IMR-90 (cell line): ENCODE measurements at regions not wholly inside any gene's neighbourhood (a gene's known extent, or its start where the extent isn't known, plus 50 kb on each side); places are given as distances from the start of the nearest gene placed in this dataset.

Source experiments
- ATAC-seq: fragments of 200-7000 bp; cut with Tn5 transposase; 2 replicates; pipeline ENCODE4 v1.9.1; 2020; ENCODE audit warnings: low read depth, mild to moderate bottlenecking, moderate library complexity
- BruUV-seq: library from RNA; stranded (reverse); fragments of 400-500 nt; replicated peaks from 2 replicates; lab custom pipeline; 2021; lab: Mats Ljungman, UMichigan
- CTCF ChIA-PET: fragments of 300-600 bp; formaldehyde crosslinking; extraction: SDS; loops from one replicate; lab custom pipeline; 2021; ENCODE audit warnings: antibody characterized with exemption; lab: Yijun Ruan, JAX
- POLR2A ChIA-PET: fragments of 300-600 bp; sonication (Branson Sonifier 250); formaldehyde crosslinking; loops from one replicate; lab custom pipeline; 2022; ENCODE audit warnings: antibody characterized with exemption; ENCODE audit not compliant: unreplicated experiment; lab: Charles Lee
- DNase-seq: peaks from one replicate; pipeline ENCODE4 v3.0.0; 2013
- H2AFZ ChIP-seq: replicated peaks from 2 replicates; pipeline ENCODE3; 2013; ENCODE audit warnings: low read length, mild to moderate bottlenecking; ENCODE audit not compliant: poor library complexity
- H2AK5ac ChIP-seq: 2 replicates; pipeline ENCODE4 v1.6.1; 2013; ENCODE audit warnings: low read depth, low read length, inconsistent platforms
- H2AK9ac ChIP-seq: replicated peaks from 2 replicates; pipeline ENCODE3; 2013; ENCODE audit warnings: mild to moderate bottlenecking, low read depth, low read length, moderate library complexity; ENCODE audit not compliant: poor library complexity
- H2BK120ac ChIP-seq: 2 replicates; pipeline ENCODE4 v1.6.1; 2013; ENCODE audit warnings: low read depth, low read length, inconsistent platforms
- H2BK15ac ChIP-seq: 3 replicates; pipeline ENCODE4 v1.6.1; 2013; ENCODE audit warnings: low read depth, low read length, inconsistent platforms
- H2BK20ac ChIP-seq: 2 replicates; pipeline ENCODE4 v1.6.1; 2013; ENCODE audit warnings: low read depth, mild to moderate bottlenecking, inconsistent platforms, low read length, moderate library complexity
- H2BK5ac ChIP-seq: 2 replicates; pipeline ENCODE4 v1.6.1; 2013; ENCODE audit warnings: mild to moderate bottlenecking, low read depth, low read length, inconsistent platforms; ENCODE audit not compliant: poor library complexity, severe bottlenecking
- H3K14ac ChIP-seq: replicated peaks from 2 replicates; pipeline ENCODE4 v1.6.1; 2013; ENCODE audit warnings: low read depth, low read length, inconsistent platforms
- H3K18ac ChIP-seq: 2 replicates; pipeline ENCODE4 v1.6.1; 2013; ENCODE audit warnings: low read depth, low read length, control low read depth
- H3K23ac ChIP-seq: 2 replicates; pipeline ENCODE4 v1.6.1; 2013; ENCODE audit warnings: low read depth, low read length, inconsistent platforms
- H3K27ac ChIP-seq: 2 replicates; pipeline ENCODE4 v1.5.1; 2013; ENCODE audit warnings: mild to moderate bottlenecking, control low read depth, low read length; ENCODE audit not compliant: insufficient read depth
- H3K27me3 ChIP-seq: 2 replicates; pipeline ENCODE4 v1.6.1; 2013; ENCODE audit warnings: low read length; ENCODE audit not compliant: control insufficient read depth, insufficient read depth
- H3K36me3 ChIP-seq: 2 replicates; pipeline ENCODE4 v1.6.1; 2013; ENCODE audit warnings: low read length, mixed read lengths; ENCODE audit not compliant: control insufficient read depth, insufficient read depth
- H3K4ac ChIP-seq: 2 replicates; pipeline ENCODE4 v1.6.1; 2013; ENCODE audit warnings: low read depth, low read length, inconsistent platforms
- H3K4me1 ChIP-seq: 2 replicates; pipeline ENCODE4 v1.6.1; 2013; ENCODE audit warnings: low read length, mixed read lengths; ENCODE audit not compliant: control insufficient read depth, insufficient read depth
- H3K4me2 ChIP-seq: 2 replicates; pipeline ENCODE4 v1.6.1; 2013; ENCODE audit warnings: low read depth, mild to moderate bottlenecking, control low read depth, low read length, moderate library complexity
- H3K4me3 ChIP-seq: 2 replicates; pipeline ENCODE4 v1.5.1; 2013; ENCODE audit warnings: low read depth, mild to moderate bottlenecking, control low read depth, low read length, moderate library complexity; ENCODE audit not compliant: insufficient read depth
- H3K56ac ChIP-seq: 2 replicates; pipeline ENCODE4 v1.6.1; 2013; ENCODE audit warnings: low read length, inconsistent platforms; ENCODE audit not compliant: insufficient read depth; ENCODE audit errors: extremely low read depth
- H3K79me1 ChIP-seq, 2 experiments: 2 replicates each; pipeline ENCODE4 v1.6.1; 2013; ENCODE audit warnings: low read length in 2 of 2, inconsistent platforms in 1 of 2, low read depth in 1 of 2
- H3K9ac ChIP-seq: 2 replicates; pipeline ENCODE4 v1.6.1; 2013; ENCODE audit warnings: low read depth, low read length, control low read depth
- H3K9me1 ChIP-seq: 2 replicates; pipeline ENCODE4 v1.6.1; 2013; ENCODE audit warnings: low read length, inconsistent platforms; ENCODE audit not compliant: insufficient read depth
- H3K9me3 ChIP-seq: 2 replicates; pipeline ENCODE4 v1.6.1; 2013; ENCODE audit warnings: low read length; ENCODE audit not compliant: control insufficient read depth, insufficient read depth
- H4K20me1 ChIP-seq: 2 replicates; pipeline ENCODE4 v1.6.1; 2013; ENCODE audit warnings: low read length, inconsistent platforms; ENCODE audit not compliant: insufficient read depth
- H4K5ac ChIP-seq: 2 replicates; pipeline ENCODE4 v1.6.1; 2013; ENCODE audit warnings: mild to moderate bottlenecking, low read depth, low read length, control low read depth
- H4K8ac ChIP-seq, 2 experiments: 2 replicates each; pipeline ENCODE4 v1.6.1; 2013; ENCODE audit warnings: low read depth in 2 of 2, low read length in 2 of 2, control low read depth in 1 of 2, inconsistent platforms in 1 of 2
- H4K91ac ChIP-seq: 2 replicates; pipeline ENCODE4 v1.6.1; 2013; ENCODE audit warnings: low read depth, low read length, inconsistent platforms; ENCODE audit not compliant: insufficient read depth
- BHLHE40 ChIP-seq: fragments of 150-350 bp; IDR thresholded peaks from 2 replicates; pipeline ENCODE4 v1.6.1; 2016; ENCODE audit warnings: mild to moderate bottlenecking, low read depth, low read length
- CEBPB ChIP-seq: IDR thresholded peaks from 2 replicates; pipeline ENCODE4 v1.6.1; 2012; ENCODE audit warnings: low read depth, low read length, improper control_type of control experiment
- CTCF ChIP-seq: conservative IDR thresholded peaks from 2 replicates; pipeline ENCODE4 v1.5.1; 2012; ENCODE audit warnings: mild to moderate bottlenecking, low read depth, low read length, improper control_type of control experiment
- ELK1 ChIP-seq: fragments of 150-350 bp; IDR thresholded peaks from 2 replicates; pipeline ENCODE4 v1.6.1; 2016; ENCODE audit warnings: low read depth, mild to moderate bottlenecking, low read length, moderate library complexity, borderline replicate concordance
- FOS ChIP-seq: fragments of 150-350 bp; IDR thresholded peaks from 2 replicates; pipeline ENCODE4 v1.6.1; 2016; ENCODE audit warnings: low read depth, low read length
- MAZ ChIP-seq: IDR thresholded peaks from 2 replicates; pipeline ENCODE4 v1.6.1; 2012; ENCODE audit warnings: low read depth, mild to moderate bottlenecking, low read length, improper control_type of control experiment, moderate library complexity, borderline replicate concordance
- NFE2L2 ChIP-seq: fragments of 150-350 bp; IDR thresholded peaks from 2 replicates; pipeline ENCODE4 v1.6.1; 2016; ENCODE audit warnings: low read depth, mild to moderate bottlenecking, low read length
- POLR2A ChIP-seq: IDR thresholded peaks from 2 replicates; pipeline ENCODE4 v1.6.1; 2012; ENCODE audit warnings: mild to moderate bottlenecking, low read depth, low read length
- RAD21 ChIP-seq: IDR thresholded peaks from 2 replicates; pipeline ENCODE4 v1.6.1; 2012; ENCODE audit warnings: low read length, improper control_type of control experiment
- RCOR1 ChIP-seq: IDR thresholded peaks from 2 replicates; pipeline ENCODE4 v1.6.1; 2012; ENCODE audit warnings: mild to moderate bottlenecking, low read length, improper control_type of control experiment; ENCODE audit not compliant: insufficient replicate concordance
- RFX5 ChIP-seq: IDR thresholded peaks from 2 replicates; pipeline ENCODE4 v1.8.0; 2012; ENCODE audit warnings: low read depth, mild to moderate bottlenecking, low read length, moderate library complexity
- SMC3 ChIP-seq: fragments of 150-350 bp; IDR thresholded peaks from 2 replicates; pipeline ENCODE4 v1.6.1; 2016; ENCODE audit warnings: low read depth, mild to moderate bottlenecking, antibody characterized with exemption, low read length, moderate library complexity
- USF2 ChIP-seq: fragments of 150-350 bp; IDR thresholded peaks from 2 replicates; pipeline ENCODE4 v1.6.1; 2017; ENCODE audit warnings: mild to moderate bottlenecking, antibody characterized with exemption, low read length, low read depth
- dilution Hi-C: fragments of 300-500 bp; cut with HindIII; formaldehyde crosslinking; loops from one replicate; pipeline ENCODE4 v1.14.3; 2018; ENCODE audit warnings: low sequenced_read_pairs; ENCODE audit not compliant: unreplicated experiment
- in situ Hi-C: fragments of 300-500 bp; cut with MboI; formaldehyde crosslinking; loops from 3 replicates; pipeline ENCODE4 v1.14.3; 2019; ENCODE audit warnings: low sequenced_read_pairs, inconsistent platforms, mixed read lengths
- intact Hi-C: fragments of 100-400 bp; cut with micrococcal nuclease; formaldehyde crosslinking; loops from 2 replicates; pipeline ENCODE4 v1.10.0; 2022

- Histone ChIP-seq H3K9me1 (no peaks in the 10 kb centered on the region), H4K20me1 (no peaks in the 10 kb centered on the region), H3K4me1 (no peaks in the 10 kb centered on the region), H3K9ac (no peak overlapping the region), H3K9me3 (peaks cover 24% of the 10 kb centered on the region), H3K36me3 (no peaks in the 10 kb centered on the region), H2BK5ac (no peak overlapping the region), H3K18ac (no peak overlapping the region), H4K91ac (no peak overlapping the region), H3K23ac (no peak overlapping the region), H2BK120ac (no peak overlapping the region), H3K27ac (no peak overlapping the region), H3K14ac (no peak overlapping the region), H3K4ac (no peak overlapping the region), H4K5ac (no peak overlapping the region), H3K4me2 (no peak overlapping the region), H2AK5ac (no peak overlapping the region), H3K79me1 (no peaks in the 10 kb centered on the region), H2AFZ (no peak overlapping the region), H4K8ac (no peak overlapping the region), H3K27me3 (no peaks in the 10 kb centered on the region), H2AK9ac (no peak overlapping the region), H2BK20ac (no peak overlapping the region), H2BK15ac (no peak overlapping the region), H3K4me3 (no peak overlapping the region), H3K56ac (no peak overlapping the region)
- TF ChIP-seq RCOR1 (no peak), MAZ (no peak), NFE2L2 (no peak), CEBPB (no peak), BHLHE40 (no peak), CTCF (no peak), RFX5 (no peak), RAD21 (no peak), FOS (no peak), SMC3 (no peak), USF2 (no peak), ELK1 (no peak), POLR2A (no peak)
- POLR2A ChIA-PET = no interaction called here
- intact Hi-C loops = no loop called here
- in situ Hi-C loops = no loop called here
- CTCF ChIA-PET = no interaction called here
- no peak for DNase-seq
- no peak for ATAC-seq
- BruUV-seq = no TSS peak
- dilution Hi-C loops = no loop called here
Measured at GRCh38 chr6:169944415-169944814, 193.0 kb downstream of the ERMARD start.
